ENCODE measurements at regions not wholly inside any gene's neighbourhood (a gene's known extent, or its start where the extent isn't known, plus 50 kb on each side); places are given as distances from the start of the nearest gene placed in this dataset.
"Not testable (repeated sequence)": the region's sequence is repeated elsewhere in the genome, so short reads cannot be mapped to it uniquely, and the experiment has no call there.

DNA sequence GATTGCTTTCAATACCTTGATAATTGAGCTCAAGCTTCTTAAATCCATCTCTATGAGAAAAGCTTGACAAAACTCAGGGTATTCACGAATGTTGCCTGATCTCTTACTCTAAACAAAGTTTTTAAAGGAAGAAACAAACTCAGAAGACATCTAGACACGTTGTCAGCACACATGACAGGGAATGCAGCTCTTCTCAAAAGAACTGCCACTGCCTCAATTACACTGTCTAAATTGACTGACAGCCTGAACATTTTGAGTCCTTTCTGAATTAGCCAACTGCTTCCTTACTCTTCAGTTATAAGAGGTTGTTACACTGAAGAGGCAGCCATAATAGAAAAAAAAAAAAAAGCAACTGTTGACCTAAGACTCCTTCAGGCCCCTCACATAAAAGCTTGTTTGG, 1646.7 kb upstream of the B3GALT2 start:
- Histone ChIP-seq H3K27me3 (no peaks in the 10 kb centered on the region), H3F3A (ENCODE audit: low read depth) (no peaks in the 10 kb centered on the region), H3K9ac (no peak overlapping the region), H3K36me3 (no peaks in the 10 kb centered on the region), H4K20me1 (ENCODE audit: low read depth) (no peaks in the 10 kb centered on the region), H3K4me2 (no peak overlapping the region), H3K9me3 (ENCODE audit: low read depth) (no peaks in the 10 kb centered on the region), H3K4me3 (no peak overlapping the region), H2AFZ (replicated peaks) (no peak overlapping the region), H3K4me1 (no peaks in the 10 kb centered on the region), H3K79me2 (ENCODE audit: low read depth) (no peaks in the 10 kb centered on the region), H3K27ac (no peak overlapping the region)
- Mint-ChIP-seq H3K27me3 (ENCODE audit: insufficient read depth, low read depth) (no peaks in the 10 kb centered on the region), H3K36me3 (no peaks in the 10 kb centered on the region), H3K4me3 (no peak overlapping the region), H3K4me1 (no peaks in the 10 kb centered on the region), H3K9me3 (no peaks in the 10 kb centered on the region), H3K27ac (no peak overlapping the region)
- TF ChIP-seq EZH2 (IDR thresholded peaks at IDR 0.05), result no peak
- no peak for TF ChIP-seq EZH2phosphoT487 (IDR thresholded peaks at IDR 0.05)
- TF ChIP-seq, protein P1, sequence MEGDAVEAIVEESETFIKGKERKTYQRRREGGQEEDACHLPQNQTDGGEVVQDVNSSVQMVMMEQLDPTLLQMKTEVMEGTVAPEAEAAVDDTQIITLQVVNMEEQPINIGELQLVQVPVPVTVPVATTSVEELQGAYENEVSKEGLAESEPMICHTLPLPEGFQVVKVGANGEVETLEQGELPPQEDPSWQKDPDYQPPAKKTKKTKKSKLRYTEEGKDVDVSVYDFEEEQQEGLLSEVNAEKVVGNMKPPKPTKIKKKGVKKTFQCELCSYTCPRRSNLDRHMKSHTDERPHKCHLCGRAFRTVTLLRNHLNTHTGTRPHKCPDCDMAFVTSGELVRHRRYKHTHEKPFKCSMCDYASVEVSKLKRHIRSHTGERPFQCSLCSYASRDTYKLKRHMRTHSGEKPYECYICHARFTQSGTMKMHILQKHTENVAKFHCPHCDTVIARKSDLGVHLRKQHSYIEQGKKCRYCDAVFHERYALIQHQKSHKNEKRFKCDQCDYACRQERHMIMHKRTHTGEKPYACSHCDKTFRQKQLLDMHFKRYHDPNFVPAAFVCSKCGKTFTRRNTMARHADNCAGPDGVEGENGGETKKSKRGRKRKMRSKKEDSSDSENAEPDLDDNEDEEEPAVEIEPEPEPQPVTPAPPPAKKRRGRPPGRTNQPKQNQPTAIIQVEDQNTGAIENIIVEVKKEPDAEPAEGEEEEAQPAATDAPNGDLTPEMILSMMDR (IDR thresholded peaks at IDR 0.05), result no peak
- no peak for DNase-seq (ENCODE audit: low spot score)

DNA sequence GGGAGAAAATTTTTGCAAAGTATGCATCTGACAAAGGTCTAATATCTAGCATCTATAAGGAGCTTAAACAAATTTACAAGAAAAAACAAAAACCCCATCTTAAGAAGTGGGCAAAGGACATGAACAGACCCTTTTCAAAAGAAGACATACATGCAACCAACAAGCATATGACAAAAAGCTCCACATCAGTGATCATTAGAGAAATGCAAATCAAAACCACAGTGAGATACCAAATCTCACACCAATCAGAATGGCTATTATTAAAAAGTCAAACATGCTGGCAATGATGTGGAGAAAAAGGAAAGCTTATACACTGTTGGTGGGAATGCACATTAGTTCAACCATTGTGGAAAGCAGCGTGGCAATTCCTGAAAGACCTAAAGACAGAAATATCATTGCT, 1645.2 kb upstream of the B3GALT2 start:
- not testable (repeated sequence) for H3K9me3 ChIP-seq (ENCODE audit: low read depth); H3K4me3 ChIP-seq; H3K9ac ChIP-seq; H3K4me1 Mint-ChIP-seq; H3K27me3 ChIP-seq; H3K4me3 Mint-ChIP-seq; H3K27me3 Mint-ChIP-seq (ENCODE audit: insufficient read depth, low read depth); DNase-seq (ENCODE audit: low spot score); H3K4me2 ChIP-seq; H4K20me1 ChIP-seq (ENCODE audit: low read depth); H3F3A ChIP-seq (ENCODE audit: low read depth); H3K79me2 ChIP-seq (ENCODE audit: low read depth); H3K36me3 ChIP-seq; H3K4me1 ChIP-seq; H3K27ac ChIP-seq; H3K27ac Mint-ChIP-seq; H2AFZ ChIP-seq (replicated peaks); H3K9me3 Mint-ChIP-seq; H3K36me3 Mint-ChIP-seq

DNA sequence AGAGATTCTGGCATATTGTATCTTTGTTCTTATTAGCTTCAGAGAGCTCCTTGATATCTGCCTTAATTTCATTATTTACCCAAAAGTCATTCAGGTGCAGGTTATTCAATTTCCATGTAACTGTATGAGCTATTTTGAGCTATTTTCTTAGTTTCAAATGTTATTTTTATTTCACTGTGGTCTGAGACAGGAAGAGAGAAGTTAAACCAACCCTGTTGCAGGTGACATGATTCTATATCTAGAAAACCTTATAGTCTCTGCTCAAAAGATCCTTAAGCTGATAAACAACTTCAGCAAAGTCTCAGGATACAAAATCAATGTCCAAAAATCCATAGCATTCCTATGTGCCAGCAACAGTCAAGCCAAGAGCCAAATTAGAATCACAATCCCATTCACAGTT, 1644.0 kb upstream of the B3GALT2 start:
- no peaks in the 10 kb centered on the region for H3K79me2 ChIP-seq (ENCODE audit: low read depth)

DNA sequence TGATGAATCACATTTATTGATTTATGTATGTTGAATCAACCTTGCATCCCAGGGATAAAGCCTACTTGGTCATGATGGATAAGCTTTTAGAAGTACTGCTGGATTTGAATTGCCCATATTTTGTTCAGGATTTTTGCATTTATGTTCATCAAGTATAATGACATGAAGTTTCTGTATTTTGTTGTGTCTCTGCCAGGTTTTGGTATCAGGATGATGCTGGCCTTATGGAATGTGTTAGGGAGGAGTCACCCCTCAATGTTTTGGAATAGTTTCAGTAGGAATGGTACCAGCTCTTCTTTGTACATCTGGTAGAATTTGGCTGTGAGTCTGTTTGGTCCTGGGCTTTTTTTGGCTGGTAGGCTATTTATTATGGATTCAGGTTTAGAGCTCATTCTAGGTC, 1643.1 kb upstream of the B3GALT2 start:
- Histone ChIP-seq H3K27ac (no peak overlapping the region), H3F3A (ENCODE audit: low read depth) (no peaks in the 10 kb centered on the region), H3K79me2 (ENCODE audit: low read depth) (no peaks in the 10 kb centered on the region), H3K9ac (no peak overlapping the region), H3K4me1 (no peaks in the 10 kb centered on the region), H4K20me1 (ENCODE audit: low read depth) (no peaks in the 10 kb centered on the region), H3K4me3 (no peak overlapping the region), H3K4me2 (no peak overlapping the region), H3K36me3 (no peaks in the 10 kb centered on the region), H2AFZ (replicated peaks) (no peak overlapping the region), H3K27me3 (no peaks in the 10 kb centered on the region), H3K9me3 (ENCODE audit: low read depth) (no peaks in the 10 kb centered on the region)
- Mint-ChIP-seq H3K27me3 (ENCODE audit: insufficient read depth, low read depth) (no peaks in the 10 kb centered on the region), H3K4me1 (no peaks in the 10 kb centered on the region), H3K27ac (no peak overlapping the region), H3K36me3 (no peaks in the 10 kb centered on the region), H3K4me3 (no peak overlapping the region), H3K9me3 (no peaks in the 10 kb centered on the region)
- no peak for DNase-seq (ENCODE audit: low spot score)
- TF ChIP-seq EZH2phosphoT487 (IDR thresholded peaks at IDR 0.05) (no peak), EZH2 (IDR thresholded peaks at IDR 0.05) (no peak)
- TF ChIP-seq, protein P1 (IDR thresholded peaks at IDR 0.05), result no peak

More for the DNA sequence above, 1644.0 kb upstream of the B3GALT2 start:
- no peaks in the 10 kb centered on the region for H3K36me3 Mint-ChIP-seq
- no peaks in the 10 kb centered on the region for H3K9me3 Mint-ChIP-seq
- TF ChIP-seq EZH2 (IDR thresholded peaks at IDR 0.05) (no peak), EZH2phosphoT487 (IDR thresholded peaks at IDR 0.05) (no peak)
- TF ChIP-seq, protein P1 (IDR thresholded peaks at IDR 0.05), result no peak
- H3K9ac ChIP-seq, result no peak overlapping the region
- no peaks in the 10 kb centered on the region for H3K9me3 ChIP-seq (ENCODE audit: low read depth)
- no peak overlapping the region for H2AFZ ChIP-seq (replicated peaks)
- no peak overlapping the region for H3K4me2 ChIP-seq
- H3K27ac ChIP-seq, result no peak overlapping the region
- H3K27me3 Mint-ChIP-seq (ENCODE audit: insufficient read depth, low read depth), result no peaks in the 10 kb centered on the region
- no peak overlapping the region for H3K4me3 ChIP-seq
- H3K27me3 ChIP-seq, result no peaks in the 10 kb centered on the region
- no peaks in the 10 kb centered on the region for H3K4me1 Mint-ChIP-seq
- H3K4me1 ChIP-seq, result no peaks in the 10 kb centered on the region
- no peak overlapping the region for H3K27ac Mint-ChIP-seq
- no peaks in the 10 kb centered on the region for H4K20me1 ChIP-seq (ENCODE audit: low read depth)
- no peaks in the 10 kb centered on the region for H3K36me3 ChIP-seq
- no peak overlapping the region for H3K4me3 Mint-ChIP-seq
- H3F3A ChIP-seq (ENCODE audit: low read depth), result no peaks in the 10 kb centered on the region
- DNase-seq (ENCODE audit: low spot score), result no peak

Data from neural progenitor cell (in vitro differentiated cells).